WTC11 (cell line): ENCODE measurements at regions not wholly inside any gene's neighbourhood (a gene's known extent, or its start where the extent isn't known, plus 50 kb on each side); places are given as distances from the start of the nearest gene placed in this dataset.

Source experiments
- ATAC-seq: fragments of 200-7000 bp; cut with Tn5 transposase; 2 replicates; pipeline ENCODE4 v1.10.0; 2021; ENCODE audit warnings: mild to moderate bottlenecking, moderate library complexity
- CTCF ChIA-PET: fragments of 300-600 bp; sonication (Branson Sonifier 250); formaldehyde crosslinking; loops from one replicate; lab custom pipeline; 2021; ENCODE audit warnings: antibody characterized with exemption; lab: Charles Lee
- POLR2A ChIA-PET: fragments of 350-600 bp; sonication (Branson Sonifier 250); formaldehyde crosslinking; loops from one replicate; lab custom pipeline; 2021; ENCODE audit warnings: antibody characterized with exemption; lab: Charles Lee
- DNase-seq: peaks from one replicate; pipeline ENCODE4 v3.0.0; 2021; ENCODE audit warnings: low spot score
- H3K27ac Mint-ChIP-seq: 2 replicates; pipeline ENCODE4 v1.8.0; 2021; ENCODE audit warnings: mixed read lengths
- H3K27me3 Mint-ChIP-seq: 2 replicates; pipeline ENCODE4 v1.8.0; 2021; ENCODE audit warnings: low read depth, mild to moderate bottlenecking, moderate library complexity, mixed read lengths
- H3K36me3 Mint-ChIP-seq: 2 replicates; pipeline ENCODE4 v1.8.0; 2021; ENCODE audit warnings: mixed read lengths
- H3K4me1 Mint-ChIP-seq: 2 replicates; pipeline ENCODE4 v1.8.0; 2022; ENCODE audit warnings: mixed read lengths
- H3K4me3 Mint-ChIP-seq: 2 replicates; pipeline ENCODE4 v1.8.0; 2021; ENCODE audit warnings: mild to moderate bottlenecking, moderate library complexity, mixed read lengths
- H3K9me3 Mint-ChIP-seq: 2 replicates; pipeline ENCODE4 v1.8.0; 2021; ENCODE audit warnings: mixed read lengths
- ETV6 ChIP-seq: sonication (generic); formaldehyde crosslinking; IDR thresholded peaks from 2 replicates; pipeline ENCODE4 v1.8.1; 2022; ENCODE audit warnings: mild to moderate bottlenecking, missing genetic modification reagents
- FOXK1 ChIP-seq: sonication (generic); formaldehyde crosslinking; IDR thresholded peaks from 2 replicates; pipeline ENCODE4 v1.8.0; 2022; ENCODE audit warnings: mild to moderate bottlenecking, moderate library complexity, missing genetic modification reagents
- GRHL2 ChIP-seq: fragments of 250-450 bp; sonication (Bioruptor Pico); IDR thresholded peaks from 2 replicates; pipeline ENCODE4 v1.8.0; 2022; ENCODE audit warnings: mild to moderate bottlenecking, moderate library complexity; ENCODE audit not compliant: insufficient replicate concordance, severe bottlenecking
- JAZF1 ChIP-seq: fragments of 250-450 bp; sonication (Bioruptor Pico); IDR thresholded peaks from 2 replicates; pipeline ENCODE4 v1.9.0; 2021; ENCODE audit warnings: moderate library complexity, mild to moderate bottlenecking, inconsistent platforms
- JUN ChIP-seq: sonication (generic); formaldehyde crosslinking; IDR thresholded peaks from 2 replicates; pipeline ENCODE4 v1.8.0; 2023; ENCODE audit warnings: mild to moderate bottlenecking, missing genetic modification reagents
- MLX ChIP-seq: sonication (generic); formaldehyde crosslinking; IDR thresholded peaks from 2 replicates; pipeline ENCODE4 v1.8.1; 2023; ENCODE audit warnings: mild to moderate bottlenecking, missing genetic modification reagents, moderate library complexity
- NFE2L1 ChIP-seq: sonication (generic); formaldehyde crosslinking; IDR thresholded peaks from 2 replicates; pipeline ENCODE4 v1.8.1; 2023; ENCODE audit warnings: missing genetic modification reagents
- RORB ChIP-seq: fragments of 250-450 bp; sonication (Bioruptor Pico); IDR thresholded peaks from 2 replicates; pipeline ENCODE4 v1.9.0; 2021; ENCODE audit warnings: mild to moderate bottlenecking
- SMAD3 ChIP-seq: sonication (generic); formaldehyde crosslinking; IDR thresholded peaks from 2 replicates; pipeline ENCODE4 v1.8.0; 2022; ENCODE audit warnings: missing genetic modification reagents, mild to moderate bottlenecking, borderline replicate concordance
- SMAD4 ChIP-seq: sonication (generic); formaldehyde crosslinking; IDR thresholded peaks from 2 replicates; pipeline ENCODE4 v1.8.0; 2022; ENCODE audit warnings: mild to moderate bottlenecking, missing genetic modification reagents
- ZBTB21 ChIP-seq: sonication (generic); formaldehyde crosslinking; IDR thresholded peaks from 2 replicates; pipeline ENCODE4 v1.8.1; 2023; ENCODE audit warnings: mild to moderate bottlenecking, missing genetic modification reagents, borderline replicate concordance
- ZNF317 ChIP-seq: sonication (generic); formaldehyde crosslinking; IDR thresholded peaks from 2 replicates; pipeline ENCODE4 v1.8.1; 2023; ENCODE audit warnings: low read depth, mild to moderate bottlenecking, moderate library complexity, missing genetic modification reagents, borderline replicate concordance
- ZNF396 ChIP-seq: fragments of 250-450 bp; sonication (Bioruptor Pico); IDR thresholded peaks from 2 replicates; pipeline ENCODE4 v1.8.0; 2021; ENCODE audit warnings: mild to moderate bottlenecking, moderate library complexity, borderline replicate concordance
- ZNF512 ChIP-seq: sonication (generic); formaldehyde crosslinking; IDR thresholded peaks from 2 replicates; pipeline ENCODE4 v1.8.1; 2022; ENCODE audit warnings: missing genetic modification reagents, borderline replicate concordance
- ZNF671 ChIP-seq: fragments of 250-450 bp; sonication (Bioruptor Pico); IDR thresholded peaks from 2 replicates; pipeline ENCODE4 v1.8.0; 2021; ENCODE audit warnings: mild to moderate bottlenecking
- TF ChIP-seq, protein P1 (sequence below): fragments of 250-450 bp; sonication (Bioruptor Pico); IDR thresholded peaks from 2 replicates; pipeline ENCODE4 v1.9.0; 2021; ENCODE audit warnings: mild to moderate bottlenecking, borderline replicate concordance
- TF ChIP-seq, protein P2 (sequence below): sonication (generic); formaldehyde crosslinking; conservative IDR thresholded peaks from 2 replicates; pipeline ENCODE4 v1.8.1; 2022; ENCODE audit warnings: mild to moderate bottlenecking, missing genetic modification reagents
- TF ChIP-seq, protein P3 (sequence below): sonication (generic); formaldehyde crosslinking; conservative IDR thresholded peaks from 2 replicates; pipeline ENCODE4 v1.8.1; 2023; ENCODE audit warnings: mild to moderate bottlenecking, low read depth, missing genetic modification reagents, moderate library complexity
- TF ChIP-seq, protein P4 (sequence below): fragments of 200-600 bp; IDR thresholded peaks from 2 replicates; pipeline ENCODE4 v1.8.0; 2022; ENCODE audit warnings: antibody characterized with exemption

- no peak overlapping the region for H3K27ac Mint-ChIP-seq
- ATAC-seq, result no peak
- DNase-seq, result no peak
- H3K36me3 Mint-ChIP-seq, result no peaks in the 10 kb centered on the region
- no peak overlapping the region for H3K4me3 Mint-ChIP-seq
- TF ChIP-seq FOXK1 (no peak), JAZF1 (CRISPR knock-in tag) (no peak), ZNF396 (no peak), MLX (no peak), GRHL2 (no peak)
- TF ChIP-seq, protein P1, sequence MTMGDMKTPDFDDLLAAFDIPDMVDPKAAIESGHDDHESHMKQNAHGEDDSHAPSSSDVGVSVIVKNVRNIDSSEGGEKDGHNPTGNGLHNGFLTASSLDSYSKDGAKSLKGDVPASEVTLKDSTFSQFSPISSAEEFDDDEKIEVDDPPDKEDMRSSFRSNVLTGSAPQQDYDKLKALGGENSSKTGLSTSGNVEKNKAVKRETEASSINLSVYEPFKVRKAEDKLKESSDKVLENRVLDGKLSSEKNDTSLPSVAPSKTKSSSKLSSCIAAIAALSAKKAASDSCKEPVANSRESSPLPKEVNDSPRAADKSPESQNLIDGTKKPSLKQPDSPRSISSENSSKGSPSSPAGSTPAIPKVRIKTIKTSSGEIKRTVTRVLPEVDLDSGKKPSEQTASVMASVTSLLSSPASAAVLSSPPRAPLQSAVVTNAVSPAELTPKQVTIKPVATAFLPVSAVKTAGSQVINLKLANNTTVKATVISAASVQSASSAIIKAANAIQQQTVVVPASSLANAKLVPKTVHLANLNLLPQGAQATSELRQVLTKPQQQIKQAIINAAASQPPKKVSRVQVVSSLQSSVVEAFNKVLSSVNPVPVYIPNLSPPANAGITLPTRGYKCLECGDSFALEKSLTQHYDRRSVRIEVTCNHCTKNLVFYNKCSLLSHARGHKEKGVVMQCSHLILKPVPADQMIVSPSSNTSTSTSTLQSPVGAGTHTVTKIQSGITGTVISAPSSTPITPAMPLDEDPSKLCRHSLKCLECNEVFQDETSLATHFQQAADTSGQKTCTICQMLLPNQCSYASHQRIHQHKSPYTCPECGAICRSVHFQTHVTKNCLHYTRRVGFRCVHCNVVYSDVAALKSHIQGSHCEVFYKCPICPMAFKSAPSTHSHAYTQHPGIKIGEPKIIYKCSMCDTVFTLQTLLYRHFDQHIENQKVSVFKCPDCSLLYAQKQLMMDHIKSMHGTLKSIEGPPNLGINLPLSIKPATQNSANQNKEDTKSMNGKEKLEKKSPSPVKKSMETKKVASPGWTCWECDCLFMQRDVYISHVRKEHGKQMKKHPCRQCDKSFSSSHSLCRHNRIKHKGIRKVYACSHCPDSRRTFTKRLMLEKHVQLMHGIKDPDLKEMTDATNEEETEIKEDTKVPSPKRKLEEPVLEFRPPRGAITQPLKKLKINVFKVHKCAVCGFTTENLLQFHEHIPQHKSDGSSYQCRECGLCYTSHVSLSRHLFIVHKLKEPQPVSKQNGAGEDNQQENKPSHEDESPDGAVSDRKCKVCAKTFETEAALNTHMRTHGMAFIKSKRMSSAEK (CRISPR knock-in tag), result no peak
- ChIA-PET POLR2A (no interaction called here), CTCF (no interaction called here)
- no peaks in the 10 kb centered on the region for H3K4me1 Mint-ChIP-seq
- no peaks in the 10 kb centered on the region for H3K27me3 Mint-ChIP-seq
- peaks cover 15% of the 10 kb centered on the region for H3K9me3 Mint-ChIP-seq
Observed at GRCh38 chr5:32996336-32996735, 285.2 kb downstream of the NPR3 start.

- peaks cover 4% of the 10 kb centered on the region for H3K36me3 Mint-ChIP-seq
- H3K4me3 Mint-ChIP-seq, result no peak overlapping the region
- CTCF ChIA-PET, result no interaction called here
- H3K27ac Mint-ChIP-seq, result peak overlapping the region; percentile 69; the same call in 1 of the 2 replicates
- POLR2A ChIA-PET, result no interaction called here
- DNase-seq (peak; percentile 25), ATAC-seq (peak; percentile 83)
- H3K27me3 Mint-ChIP-seq, result no peaks in the 10 kb centered on the region
- peaks cover 12% of the 10 kb centered on the region for H3K4me1 Mint-ChIP-seq
- peaks cover 17% of the 10 kb centered on the region for H3K9me3 Mint-ChIP-seq
- no peak for TF ChIP-seq ETV6 (CRISPR knock-in tag)
- no peak for TF ChIP-seq ZNF671
- TF ChIP-seq JUN (CRISPR knock-in tag), result peak; percentile 41; the same call in 1 of the 2 replicates
- TF ChIP-seq ZBTB21 (CRISPR knock-in tag), result 0 out of 2 replicates have a peak, but pooled peaks have one; percentile 56
- TF ChIP-seq SMAD4 (CRISPR knock-in tag), result no peak
Observed at GRCh38 chr5:33008751-33009418, 297.8 kb downstream of the NPR3 start.

GRCh38 chr5:33010846-33011245, 299.7 kb downstream of the NPR3 start:
- Mint-ChIP-seq H3K36me3 (peaks cover 13% of the 10 kb centered on the region), H3K9me3 (peaks cover 28% of the 10 kb centered on the region), H3K4me3 (no peak overlapping the region), H3K27ac (no peak overlapping the region), H3K4me1 (peaks cover 10% of the 10 kb centered on the region), H3K27me3 (no peaks in the 10 kb centered on the region; the same call in 1 of the 2 replicates)
- CTCF ChIA-PET, result no interaction called here
- ATAC-seq (no peak), DNase-seq (no peak)
- POLR2A ChIA-PET, result no interaction called here
- TF ChIP-seq SMAD3 (CRISPR knock-in tag) (no peak), NFE2L1 (no peak), RORB (CRISPR knock-in tag) (no peak), ZNF317 (no peak), JUN (CRISPR knock-in tag) (no peak), ZNF512 (CRISPR knock-in tag) (no peak), ZNF671 (no peak)
- TF ChIP-seq, protein P2, sequence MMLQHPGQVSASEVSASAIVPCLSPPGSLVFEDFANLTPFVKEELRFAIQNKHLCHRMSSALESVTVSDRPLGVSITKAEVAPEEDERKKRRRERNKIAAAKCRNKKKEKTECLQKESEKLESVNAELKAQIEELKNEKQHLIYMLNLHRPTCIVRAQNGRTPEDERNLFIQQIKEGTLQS (CRISPR knock-in tag), result no peak
- TF ChIP-seq, protein P3, sequence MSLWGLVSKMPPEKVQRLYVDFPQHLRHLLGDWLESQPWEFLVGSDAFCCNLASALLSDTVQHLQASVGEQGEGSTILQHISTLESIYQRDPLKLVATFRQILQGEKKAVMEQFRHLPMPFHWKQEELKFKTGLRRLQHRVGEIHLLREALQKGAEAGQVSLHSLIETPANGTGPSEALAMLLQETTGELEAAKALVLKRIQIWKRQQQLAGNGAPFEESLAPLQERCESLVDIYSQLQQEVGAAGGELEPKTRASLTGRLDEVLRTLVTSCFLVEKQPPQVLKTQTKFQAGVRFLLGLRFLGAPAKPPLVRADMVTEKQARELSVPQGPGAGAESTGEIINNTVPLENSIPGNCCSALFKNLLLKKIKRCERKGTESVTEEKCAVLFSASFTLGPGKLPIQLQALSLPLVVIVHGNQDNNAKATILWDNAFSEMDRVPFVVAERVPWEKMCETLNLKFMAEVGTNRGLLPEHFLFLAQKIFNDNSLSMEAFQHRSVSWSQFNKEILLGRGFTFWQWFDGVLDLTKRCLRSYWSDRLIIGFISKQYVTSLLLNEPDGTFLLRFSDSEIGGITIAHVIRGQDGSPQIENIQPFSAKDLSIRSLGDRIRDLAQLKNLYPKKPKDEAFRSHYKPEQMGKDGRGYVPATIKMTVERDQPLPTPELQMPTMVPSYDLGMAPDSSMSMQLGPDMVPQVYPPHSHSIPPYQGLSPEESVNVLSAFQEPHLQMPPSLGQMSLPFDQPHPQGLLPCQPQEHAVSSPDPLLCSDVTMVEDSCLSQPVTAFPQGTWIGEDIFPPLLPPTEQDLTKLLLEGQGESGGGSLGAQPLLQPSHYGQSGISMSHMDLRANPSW (CRISPR knock-in tag), result no peak
- TF ChIP-seq, protein P4, sequence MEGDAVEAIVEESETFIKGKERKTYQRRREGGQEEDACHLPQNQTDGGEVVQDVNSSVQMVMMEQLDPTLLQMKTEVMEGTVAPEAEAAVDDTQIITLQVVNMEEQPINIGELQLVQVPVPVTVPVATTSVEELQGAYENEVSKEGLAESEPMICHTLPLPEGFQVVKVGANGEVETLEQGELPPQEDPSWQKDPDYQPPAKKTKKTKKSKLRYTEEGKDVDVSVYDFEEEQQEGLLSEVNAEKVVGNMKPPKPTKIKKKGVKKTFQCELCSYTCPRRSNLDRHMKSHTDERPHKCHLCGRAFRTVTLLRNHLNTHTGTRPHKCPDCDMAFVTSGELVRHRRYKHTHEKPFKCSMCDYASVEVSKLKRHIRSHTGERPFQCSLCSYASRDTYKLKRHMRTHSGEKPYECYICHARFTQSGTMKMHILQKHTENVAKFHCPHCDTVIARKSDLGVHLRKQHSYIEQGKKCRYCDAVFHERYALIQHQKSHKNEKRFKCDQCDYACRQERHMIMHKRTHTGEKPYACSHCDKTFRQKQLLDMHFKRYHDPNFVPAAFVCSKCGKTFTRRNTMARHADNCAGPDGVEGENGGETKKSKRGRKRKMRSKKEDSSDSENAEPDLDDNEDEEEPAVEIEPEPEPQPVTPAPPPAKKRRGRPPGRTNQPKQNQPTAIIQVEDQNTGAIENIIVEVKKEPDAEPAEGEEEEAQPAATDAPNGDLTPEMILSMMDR, result no peak
